Astrocyte (in vitro differentiated cells and primary cell): ENCODE measurements at regions not wholly inside any gene's neighbourhood (a gene's known extent, or its start where the extent isn't known, plus 50 kb on each side); places are given as distances from the start of the nearest gene placed in this dataset.

Source experiments
- EZH2 ChIP-seq: IDR thresholded peaks from 2 replicates; pipeline ENCODE4 v1.6.1; 2012; ENCODE audit warnings: mild to moderate bottlenecking, low read length, inconsistent platforms; ENCODE audit not compliant: insufficient read depth
- TF ChIP-seq, protein P1 (sequence below): IDR thresholded peaks from 2 replicates; pipeline ENCODE4 v1.5.1; 2011; ENCODE audit warnings: low read depth, mild to moderate bottlenecking, inconsistent platforms, low read length, moderate library complexity; ENCODE audit not compliant: insufficient read depth

DNA sequence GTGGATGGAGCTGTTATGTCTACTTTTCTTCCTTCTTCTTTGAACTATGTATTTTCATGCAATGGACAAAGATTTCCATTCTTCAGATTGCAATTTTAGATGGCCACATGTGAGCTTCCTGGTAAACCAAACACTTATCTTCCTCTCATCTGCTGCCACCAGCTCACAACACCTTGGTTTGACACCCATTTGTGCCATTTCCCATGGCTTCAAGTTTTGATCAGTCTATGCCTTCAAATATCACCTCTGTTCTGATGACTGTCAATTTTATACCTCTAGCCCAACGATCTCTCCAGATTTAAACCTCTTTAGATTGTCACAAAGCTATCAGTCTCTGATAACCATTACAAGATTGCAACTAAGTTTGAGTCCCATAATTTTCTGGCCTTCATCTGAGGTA, 147.2 kb downstream of the TMEM38B start:
- TF ChIP-seq, protein P1, sequence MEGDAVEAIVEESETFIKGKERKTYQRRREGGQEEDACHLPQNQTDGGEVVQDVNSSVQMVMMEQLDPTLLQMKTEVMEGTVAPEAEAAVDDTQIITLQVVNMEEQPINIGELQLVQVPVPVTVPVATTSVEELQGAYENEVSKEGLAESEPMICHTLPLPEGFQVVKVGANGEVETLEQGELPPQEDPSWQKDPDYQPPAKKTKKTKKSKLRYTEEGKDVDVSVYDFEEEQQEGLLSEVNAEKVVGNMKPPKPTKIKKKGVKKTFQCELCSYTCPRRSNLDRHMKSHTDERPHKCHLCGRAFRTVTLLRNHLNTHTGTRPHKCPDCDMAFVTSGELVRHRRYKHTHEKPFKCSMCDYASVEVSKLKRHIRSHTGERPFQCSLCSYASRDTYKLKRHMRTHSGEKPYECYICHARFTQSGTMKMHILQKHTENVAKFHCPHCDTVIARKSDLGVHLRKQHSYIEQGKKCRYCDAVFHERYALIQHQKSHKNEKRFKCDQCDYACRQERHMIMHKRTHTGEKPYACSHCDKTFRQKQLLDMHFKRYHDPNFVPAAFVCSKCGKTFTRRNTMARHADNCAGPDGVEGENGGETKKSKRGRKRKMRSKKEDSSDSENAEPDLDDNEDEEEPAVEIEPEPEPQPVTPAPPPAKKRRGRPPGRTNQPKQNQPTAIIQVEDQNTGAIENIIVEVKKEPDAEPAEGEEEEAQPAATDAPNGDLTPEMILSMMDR, result no peak
- TF ChIP-seq EZH2, result no peak
